ENCODE measurements at regions not wholly inside any gene's neighbourhood (a gene's known extent, or its start where the extent isn't known, plus 50 kb on each side); places are given as distances from the start of the nearest gene placed in this dataset.
"Not testable (repeated sequence)": the region's sequence is repeated elsewhere in the genome, so short reads cannot be mapped to it uniquely, and the experiment has no call there.

DNA sequence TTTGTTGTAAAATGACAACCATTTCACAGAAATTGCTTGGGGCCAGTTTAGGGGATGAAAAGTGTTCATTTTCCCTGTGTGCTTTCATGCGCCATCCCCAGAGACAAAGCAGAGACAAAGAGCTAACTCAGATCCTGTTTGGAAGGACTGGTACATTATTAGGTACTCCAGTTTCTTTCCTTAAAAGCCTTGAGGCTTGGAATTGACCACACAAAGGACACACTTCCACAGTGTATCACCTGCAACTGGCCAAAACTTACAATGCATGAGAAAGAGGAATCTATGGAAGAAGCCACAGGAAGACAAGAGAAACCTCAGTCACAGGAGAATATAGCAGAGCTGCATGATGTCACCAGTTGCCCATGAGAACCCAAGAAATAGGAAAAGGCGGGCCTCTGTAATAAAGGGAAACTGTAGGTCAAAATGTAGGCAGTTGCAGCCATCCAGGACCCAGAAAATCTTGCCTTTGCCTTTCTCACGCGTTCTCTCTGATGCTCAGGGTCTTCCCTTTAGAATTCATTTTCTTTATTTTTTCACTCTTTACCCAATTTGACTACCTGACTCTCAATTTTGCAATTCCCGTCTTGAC, 339.0 kb downstream of the RMST start:
- DNase-seq = no peak

DNA sequence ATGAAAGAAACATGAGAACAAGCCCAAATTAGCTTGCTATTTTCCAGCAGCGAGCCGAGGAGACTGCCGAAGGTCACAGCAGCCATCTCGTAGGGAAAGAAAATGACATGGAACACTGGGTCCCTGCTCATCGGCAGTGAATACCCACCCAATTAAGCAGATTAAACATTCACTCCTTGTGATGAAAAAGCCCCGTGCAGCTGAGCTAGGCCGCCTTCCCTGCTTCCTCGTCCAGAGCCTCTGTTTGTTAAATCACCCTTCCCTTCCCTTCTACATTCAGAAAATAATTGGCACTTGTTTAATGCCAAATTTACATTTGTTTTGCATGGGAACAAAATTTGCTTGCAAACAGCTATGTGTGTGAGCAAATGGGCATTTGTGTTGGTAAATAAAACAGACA, 342.5 kb downstream of the RMST start:
- no peak for DNase-seq

DNA sequence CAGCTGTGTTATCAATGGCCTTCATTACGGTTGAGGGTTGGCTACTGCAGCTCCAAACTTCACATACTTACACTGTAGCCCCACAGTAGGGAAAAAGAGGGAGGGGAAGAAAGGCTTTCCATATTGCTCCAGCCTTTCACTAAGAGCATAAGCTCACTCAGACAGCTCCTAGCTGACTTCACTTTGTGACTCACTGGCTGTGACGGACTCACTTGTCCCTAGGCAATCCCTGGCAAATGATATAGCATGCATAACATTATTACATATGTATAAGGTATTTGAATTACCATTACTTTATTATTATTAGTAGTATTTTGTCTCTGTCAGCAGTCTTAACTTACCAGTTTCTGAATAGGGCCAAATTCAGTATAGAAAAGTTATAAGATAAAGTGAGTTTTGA, 350.7 kb downstream of the RMST start:
- DNase-seq = no peak

DNA sequence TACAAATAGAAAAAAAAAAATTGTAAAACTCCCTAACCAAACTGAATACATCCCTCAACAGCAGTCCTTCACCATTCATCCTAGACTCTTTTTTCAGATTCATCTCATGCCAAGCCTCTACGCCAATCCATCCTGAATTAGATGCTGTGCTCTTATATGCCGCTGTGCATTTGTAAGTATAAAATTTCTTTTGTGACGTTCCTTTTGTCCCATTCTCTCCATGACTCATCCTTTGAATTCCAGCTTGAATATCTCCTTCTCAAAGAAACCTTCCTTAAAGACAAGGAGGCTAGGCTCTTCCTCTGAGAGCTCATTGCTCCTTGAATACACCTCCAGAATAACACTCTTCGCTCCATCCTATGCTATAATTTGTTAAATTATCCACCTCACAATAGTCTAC, 359.2 kb downstream of the RMST start:
- DNase-seq = no peak

DNA sequence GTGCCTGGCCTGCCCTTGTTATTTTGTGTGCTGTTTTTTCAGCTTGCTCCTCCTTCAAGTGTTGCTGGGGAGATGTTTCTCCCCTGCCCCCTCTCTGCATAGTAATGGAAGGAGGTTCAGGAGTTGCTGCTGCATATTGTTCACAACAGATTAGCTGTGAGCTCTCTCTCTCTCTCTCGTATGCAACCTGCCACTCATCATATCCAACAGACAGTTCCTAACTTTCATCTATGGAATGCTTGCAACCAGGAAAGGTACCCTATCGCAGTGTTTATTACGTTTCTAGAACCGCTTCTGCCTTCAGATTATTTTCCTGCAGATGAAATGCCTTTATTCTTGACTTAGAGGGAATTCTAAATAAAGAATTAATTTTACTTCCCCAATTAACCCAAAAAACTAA, 372.9 kb downstream of the RMST start:
- no peak for DNase-seq

DNA sequence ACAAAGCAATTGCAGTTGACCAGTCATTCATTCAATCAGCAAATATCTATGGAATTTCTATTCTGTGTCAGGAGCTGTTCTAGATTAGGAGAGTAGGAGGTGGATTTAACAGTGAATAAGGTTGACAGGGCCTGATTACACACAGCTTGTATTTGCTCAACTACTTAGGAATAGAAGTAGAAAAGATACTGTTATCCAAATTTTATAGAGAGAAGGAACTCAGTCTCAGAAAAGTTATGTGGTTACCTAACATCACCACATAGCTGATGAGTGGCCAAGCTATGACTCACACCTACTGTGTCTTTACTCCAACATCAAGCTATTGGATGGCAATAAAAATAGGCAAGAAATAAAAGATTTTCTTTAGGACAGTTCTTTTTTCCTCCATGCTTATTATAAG, 374.8 kb downstream of the RMST start:
- DNase-seq = no peak

- no peak for DNase-seq
Measured at GRCh38 chr12:97848051-97848450, 385.4 kb downstream of the RMST start.

GRCh38 chr12:97854477-97854876, 391.9 kb downstream of the RMST start:
- DNase-seq = no peak

GRCh38 chr12:97862072-97862471, 399.5 kb downstream of the RMST start:
- no peak for DNase-seq

DNA sequence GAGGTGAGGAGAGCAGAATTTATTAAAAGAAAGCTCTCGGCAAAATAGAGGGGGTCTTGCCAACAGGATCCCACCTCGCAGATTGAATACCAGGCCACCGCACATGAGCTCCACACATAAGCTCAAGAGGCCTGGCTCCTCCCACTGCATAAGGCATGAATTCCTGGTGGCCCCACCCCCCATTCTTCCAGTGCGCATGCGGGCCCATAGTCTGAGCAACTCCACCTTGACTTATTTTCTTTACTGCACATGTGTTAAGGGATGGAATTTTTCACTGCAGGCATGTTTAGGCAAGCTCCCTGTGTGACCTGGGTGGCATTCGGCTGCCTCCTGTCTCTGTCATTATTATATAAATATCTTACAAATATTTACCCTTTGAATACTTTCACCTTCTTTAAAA, 412.5 kb downstream of the RMST start:
- DNase-seq = no peak

- no peak for DNase-seq
Measured at GRCh38 chr12:97876780-97877179, 414.2 kb downstream of the RMST start.

GRCh38 chr12:97877404-97877803, 414.8 kb downstream of the RMST start:
- no peak for DNase-seq

- DNase-seq = no peak
Measured at GRCh38 chr12:97886511-97887176, 424.0 kb downstream of the RMST start.

- not testable (repeated sequence) for DNase-seq
Measured at GRCh38 chr12:97897881-97898280, 435.3 kb downstream of the RMST start.

- DNase-seq = no peak
Measured at GRCh38 chr12:97899529-97899928, 436.9 kb downstream of the RMST start.

- no peak for DNase-seq
Measured at GRCh38 chr12:97899956-97900355, 437.4 kb downstream of the RMST start.

DNA sequence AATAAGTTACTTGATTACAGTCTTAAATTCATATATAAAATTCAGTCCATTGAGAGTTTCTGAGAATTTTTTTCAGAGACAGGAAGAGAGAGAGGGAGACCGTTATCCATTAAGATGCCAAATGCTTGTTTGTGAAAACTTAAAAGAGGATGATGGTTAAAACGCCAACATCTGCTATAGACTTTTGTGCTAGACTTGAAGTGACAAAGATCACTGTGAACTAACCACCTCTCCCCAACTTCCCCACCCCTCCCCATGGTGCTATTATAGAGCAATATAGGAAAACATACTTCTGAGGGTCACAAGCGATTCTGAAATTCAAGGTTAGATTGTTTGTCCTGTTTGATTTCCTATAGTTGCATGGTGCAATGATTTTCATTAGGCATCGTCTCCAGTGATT, 440.8 kb downstream of the RMST start:
- DNase-seq = no peak

GRCh38 chr12:97907504-97907903, 444.9 kb downstream of the RMST start:
- DNase-seq = no peak

GRCh38 chr12:97910559-97910958, 448.0 kb downstream of the RMST start:
- DNase-seq = no peak

DNA sequence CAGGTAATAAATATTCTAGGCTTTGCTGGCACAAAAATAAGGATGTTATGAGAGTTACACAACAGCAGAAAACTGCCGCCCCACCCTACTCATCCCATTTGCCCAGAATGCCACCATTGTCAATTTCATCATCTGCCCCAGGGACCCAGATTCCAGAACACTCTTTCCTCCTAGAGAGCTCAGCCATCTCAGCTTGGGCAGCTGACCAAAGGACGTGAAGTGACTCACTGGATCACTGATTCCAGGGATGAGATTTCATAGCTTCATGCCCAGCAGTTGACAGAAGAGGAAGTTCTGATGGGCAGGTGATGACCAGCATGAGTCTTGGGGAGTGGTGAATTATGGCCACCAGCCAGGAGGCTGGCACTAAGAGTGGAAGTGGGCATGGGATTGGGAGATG, 450.3 kb downstream of the RMST start:
- DNase-seq = no peak

DNA sequence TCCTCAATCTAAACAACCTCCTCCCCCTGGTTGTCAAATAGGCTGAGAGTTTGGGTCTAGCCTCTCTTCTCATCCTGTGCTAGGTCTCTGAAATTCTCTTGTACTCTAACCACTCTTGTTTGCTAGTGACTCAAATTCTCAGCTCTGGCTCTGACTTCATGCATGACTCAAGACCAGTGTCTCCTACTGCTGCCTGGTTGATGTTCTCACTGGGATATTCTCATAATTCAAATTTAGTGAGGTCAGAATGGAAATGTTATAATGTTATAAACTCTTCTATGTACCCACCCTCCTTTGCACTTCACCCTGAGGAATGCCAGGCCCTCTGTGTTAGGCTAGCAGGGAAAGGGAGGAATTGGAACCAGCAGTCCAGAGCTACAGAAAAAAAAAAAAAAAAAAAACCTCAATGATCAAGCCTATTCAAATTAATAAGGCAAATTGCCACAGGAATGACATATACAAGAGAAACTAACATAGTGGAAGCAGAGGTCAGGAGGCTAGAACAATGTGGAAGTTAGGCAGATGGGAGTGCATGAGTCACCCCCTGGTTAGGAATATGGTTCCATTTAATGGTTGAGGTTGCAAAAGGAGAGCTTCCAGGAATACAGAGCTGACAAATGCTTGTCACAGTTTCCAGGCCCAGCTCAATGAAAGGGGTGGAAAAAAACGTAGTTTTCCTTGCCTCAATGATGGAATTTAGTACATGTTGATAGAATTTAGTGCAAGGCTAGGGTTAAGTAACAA, 459.5 kb downstream of the RMST start:
- no peak for DNase-seq

- no peak for DNase-seq
Measured at GRCh38 chr12:97923546-97923945, 460.9 kb downstream of the RMST start.

GRCh38 chr12:97924122-97924521, 461.5 kb downstream of the RMST start:
- no peak for DNase-seq

DNA sequence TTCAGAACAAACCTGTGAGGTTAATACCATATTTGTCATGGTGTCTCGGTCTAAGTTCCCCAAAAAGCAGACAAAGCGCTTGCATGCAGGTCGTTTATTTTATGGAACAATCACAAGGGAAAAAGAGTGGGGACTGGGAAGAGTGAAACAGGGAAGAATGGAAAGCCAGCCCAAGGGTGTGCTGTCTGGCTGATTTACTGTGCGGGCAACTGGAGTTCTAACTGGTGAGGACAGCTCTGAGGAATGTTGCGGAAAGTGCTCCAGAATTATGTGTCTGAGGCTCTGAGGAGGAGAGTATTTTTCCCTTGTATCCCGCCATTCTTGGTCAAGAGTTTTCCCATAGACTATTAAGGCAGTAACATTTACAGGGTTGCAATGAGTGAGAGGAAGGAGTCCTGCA, 465.4 kb downstream of the RMST start:
- DNase-seq = no peak

DNA sequence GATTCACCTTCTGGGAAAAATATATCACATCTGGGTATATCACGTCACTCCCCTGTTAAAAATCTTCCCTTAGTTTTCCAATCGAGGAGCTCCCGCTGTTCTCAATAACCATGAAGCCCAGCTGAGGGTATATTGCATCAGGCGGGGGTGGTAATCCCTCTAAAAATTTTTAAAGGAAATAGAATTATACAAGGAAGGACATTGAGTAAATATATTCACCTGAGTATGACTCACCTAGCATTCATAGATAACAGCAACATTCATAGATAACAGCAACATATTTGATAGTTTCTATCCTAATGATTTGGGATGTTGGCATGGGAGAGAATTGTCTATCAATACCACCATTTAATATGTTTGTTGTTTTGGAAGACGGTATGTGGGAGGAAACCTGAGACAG, 473.6 kb downstream of the RMST start:
- no peak for DNase-seq
